ENCODE measurements at regions not wholly inside any gene's neighbourhood (a gene's known extent, or its start where the extent isn't known, plus 50 kb on each side); places are given as distances from the start of the nearest gene placed in this dataset.

DNA sequence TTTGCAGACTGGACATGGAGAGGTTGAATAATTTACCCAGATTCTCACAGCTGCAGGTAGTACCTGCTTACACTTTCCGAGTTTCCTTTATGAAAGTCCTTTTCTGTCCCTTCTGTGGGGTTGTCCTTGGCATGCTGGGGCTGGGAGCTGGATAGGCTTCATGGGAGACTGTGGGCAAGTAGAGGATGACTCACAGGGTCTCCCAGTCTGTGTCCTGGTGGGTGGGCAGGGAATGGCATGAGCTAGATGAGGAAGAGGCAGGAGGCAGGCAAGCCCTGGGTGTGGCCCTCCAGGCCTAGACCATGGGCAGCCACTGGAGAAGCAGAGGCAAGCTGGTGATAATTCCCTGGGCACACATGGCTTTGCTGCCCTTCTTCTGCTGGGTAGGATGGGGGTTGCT is 80.6 kb downstream of the NAV1 start:
- no peak for TF ChIP-seq POLR2AphosphoS5 (IDR thresholded peaks at IDR 0.05; ENCODE audit: low read length)
- no peak for TF ChIP-seq CTCF (IDR thresholded peaks at IDR 0.05 in 2 of 3, conservative IDR thresholded peaks at IDR 0.05 in 1 of 3; ENCODE audit: control insufficient read depth in 2 of 3, extremely low read depth in 1 of 3, insufficient read depth in 1 of 3, low read depth in 3 of 3, low read length in 3 of 3)
- no peak for TF ChIP-seq CBX5 (IDR thresholded peaks at IDR 0.05; ENCODE audit: low read depth)
- TF ChIP-seq ESRRA (IDR thresholded peaks at IDR 0.05; ENCODE audit: low read length), result no peak
- TF ChIP-seq, protein P1, sequence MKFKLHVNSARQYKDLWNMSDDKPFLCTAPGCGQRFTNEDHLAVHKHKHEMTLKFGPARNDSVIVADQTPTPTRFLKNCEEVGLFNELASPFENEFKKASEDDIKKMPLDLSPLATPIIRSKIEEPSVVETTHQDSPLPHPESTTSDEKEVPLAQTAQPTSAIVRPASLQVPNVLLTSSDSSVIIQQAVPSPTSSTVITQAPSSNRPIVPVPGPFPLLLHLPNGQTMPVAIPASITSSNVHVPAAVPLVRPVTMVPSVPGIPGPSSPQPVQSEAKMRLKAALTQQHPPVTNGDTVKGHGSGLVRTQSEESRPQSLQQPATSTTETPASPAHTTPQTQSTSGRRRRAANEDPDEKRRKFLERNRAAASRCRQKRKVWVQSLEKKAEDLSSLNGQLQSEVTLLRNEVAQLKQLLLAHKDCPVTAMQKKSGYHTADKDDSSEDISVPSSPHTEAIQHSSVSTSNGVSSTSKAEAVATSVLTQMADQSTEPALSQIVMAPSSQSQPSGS (IDR thresholded peaks at IDR 0.05; ENCODE audit: low read length), result no peak
- TF ChIP-seq SREBF2 (IDR thresholded peaks at IDR 0.05; ENCODE audit: low read length), result no peak
- TF ChIP-seq MEF2A (IDR thresholded peaks at IDR 0.05; ENCODE audit: insufficient read depth, low read depth, low read length), result no peak

Measured in GM12878 (cell line).